ENCODE measurements at regions not wholly inside any gene's neighbourhood (a gene's known extent, or its start where the extent isn't known, plus 50 kb on each side); places are given as distances from the start of the nearest gene placed in this dataset.

- no peak for DNase-seq (ENCODE audit: low spot score)
These were observed 645.2 kb upstream of the EPHA6 start for GRCh38 chr3:96169111-96169766.

GRCh38 chr3:96172917-96173316 lies 641.5 kb upstream of the EPHA6 start:
- DNase-seq (ENCODE audit: low spot score) = no peak

GRCh38 chr3:96175500-96175899 lies 638.9 kb upstream of the EPHA6 start:
- DNase-seq (ENCODE audit: low spot score) = no peak

- DNase-seq (ENCODE audit: low spot score) = no peak
These were observed 631.6 kb upstream of the EPHA6 start for GRCh38 chr3:96182756-96183155.

- no peak for DNase-seq (ENCODE audit: low spot score)
These were observed 630.5 kb upstream of the EPHA6 start for GRCh38 chr3:96183871-96184270.

- DNase-seq (ENCODE audit: low spot score) = no peak
These were observed 624.3 kb upstream of the EPHA6 start for GRCh38 chr3:96190024-96190616.

GRCh38 chr3:96192966-96193550 lies 621.3 kb upstream of the EPHA6 start:
- DNase-seq (ENCODE audit: low spot score) = no peak

GRCh38 chr3:96200897-96201296 lies 613.5 kb upstream of the EPHA6 start:
- DNase-seq (ENCODE audit: low spot score) = no peak

- no peak for DNase-seq (ENCODE audit: low spot score)
These were observed 612.9 kb upstream of the EPHA6 start for GRCh38 chr3:96201463-96201862.

GRCh38 chr3:96202181-96202580 lies 612.2 kb upstream of the EPHA6 start:
- DNase-seq (ENCODE audit: low spot score) = no peak

- no peak for DNase-seq (ENCODE audit: low spot score)
These were observed 604.7 kb upstream of the EPHA6 start for GRCh38 chr3:96209699-96210098.

- DNase-seq (ENCODE audit: low spot score) = no peak
These were observed 601.0 kb upstream of the EPHA6 start for GRCh38 chr3:96213393-96213792.

GRCh38 chr3:96214941-96215340 lies 599.5 kb upstream of the EPHA6 start:
- no peak for DNase-seq (ENCODE audit: low spot score)

GRCh38 chr3:96225494-96225893 lies 588.9 kb upstream of the EPHA6 start:
- DNase-seq (ENCODE audit: low spot score) = no peak

GRCh38 chr3:96233679-96234078 lies 580.7 kb upstream of the EPHA6 start:
- DNase-seq (ENCODE audit: low spot score) = no peak

GRCh38 chr3:96236522-96236921 lies 577.9 kb upstream of the EPHA6 start:
- DNase-seq (ENCODE audit: low spot score) = peak; percentile 50

- DNase-seq (ENCODE audit: low spot score) = no peak
These were observed 555.1 kb upstream of the EPHA6 start for GRCh38 chr3:96259299-96259698.

GRCh38 chr3:96264701-96265100 lies 549.7 kb upstream of the EPHA6 start:
- no peak for DNase-seq (ENCODE audit: low spot score)

GRCh38 chr3:96266395-96267190 lies 547.8 kb upstream of the EPHA6 start:
- DNase-seq (ENCODE audit: low spot score) = no peak

- DNase-seq (ENCODE audit: low spot score) = peak; percentile 2
These were observed 546.8 kb upstream of the EPHA6 start for GRCh38 chr3:96267577-96267976.

- no peak for DNase-seq (ENCODE audit: low spot score)
These were observed 520.3 kb upstream of the EPHA6 start for GRCh38 chr3:96294143-96294542.

GRCh38 chr3:96300743-96301142 lies 513.7 kb upstream of the EPHA6 start:
- DNase-seq (ENCODE audit: low spot score) = no peak

GRCh38 chr3:96319166-96319565 lies 495.2 kb upstream of the EPHA6 start:
- DNase-seq (ENCODE audit: low spot score) = peak; percentile 69

Measured in umbilical cord (tissue), 1 donor.